ENCODE measurements at regions not wholly inside any gene's neighbourhood (a gene's known extent, or its start where the extent isn't known, plus 50 kb on each side); places are given as distances from the start of the nearest gene placed in this dataset.

MicroRNAs encoded in the stretch of these regions (microRNA counts, 767-probe panel; counts per million panel counts)
- 0 to 152 counts per million in 2 donors for microRNA hsa-miR-1268a

Small RNAs in the stretch of these regions (microRNA-seq; reads per million reads assigned to microRNA genes)
- gene MIR1268A (ENCODE audit: borderline number of aligned reads in 2 of 2, borderline replicate concordance in 1 of 2), result 0 reads per million in 2 donors

Small RNAs in the stretch of these regions (small RNA-seq; reads per million reads assigned to genes)
- gene MIR1268A, result 0 reads per million in 2 donors

Data from testis (tissue), 2 donors.